ENCODE measurements at regions not wholly inside any gene's neighbourhood (a gene's known extent, or its start where the extent isn't known, plus 50 kb on each side); places are given as distances from the start of the nearest gene placed in this dataset.

GRCh38 chr3:20515834-20516233 is 329.8 kb upstream of the SGO1 start:
- no peak for TF ChIP-seq EZH2 (IDR thresholded peaks at IDR 0.05)
- no peak for TF ChIP-seq POLR2A (IDR thresholded peaks at IDR 0.05; ENCODE audit: borderline replicate concordance, extremely low read depth, insufficient read depth, insufficient read length)
- TF ChIP-seq MAX (IDR thresholded peaks at IDR 0.05): no peak
- TF ChIP-seq CTCF (IDR thresholded peaks at IDR 0.05 in 2 of 3, conservative IDR thresholded peaks at IDR 0.05 in 1 of 3; ENCODE audit: borderline replicate concordance in 1 of 3, insufficient read depth in 1 of 3, low read depth in 2 of 3, low read length in 2 of 3): no peak
- TF ChIP-seq POLR2AphosphoS5 (IDR thresholded peaks at IDR 0.05; ENCODE audit: low read depth, low read length): no peak
- TF ChIP-seq EZH2phosphoT487 (IDR thresholded peaks at IDR 0.05; ENCODE audit: borderline replicate concordance): no peak
- no peak for TF ChIP-seq JUND (IDR thresholded peaks at IDR 0.05)
- TF ChIP-seq SP1 (IDR thresholded peaks at IDR 0.05; ENCODE audit: low read depth): no peak

All from HCT116 (cell line).